Fibroblast of lung (primary cell): ENCODE measurements at regions not wholly inside any gene's neighbourhood (a gene's known extent, or its start where the extent isn't known, plus 50 kb on each side); places are given as distances from the start of the nearest gene placed in this dataset.
"Not testable (repeated sequence)": the region's sequence is repeated elsewhere in the genome, so short reads cannot be mapped to it uniquely, and the experiment has no call there.

Experiments
- CTCF ChIP-seq, 2 donors: IDR thresholded peaks in 1 of 2; conservative IDR thresholded peaks in 1 of 2; 1 replicate in 1 of 2; 2 replicates in 1 of 2; pipeline ENCODE4 v1.5.1; 2011 to 2012; ENCODE audit warnings: low read length in 2 of 2, control low read depth in 1 of 2, inconsistent platforms in 1 of 2, low read depth in 1 of 2, mild to moderate bottlenecking in 1 of 2
- EZH2 ChIP-seq: IDR thresholded peaks from 2 replicates; pipeline ENCODE4 v1.5.1; 2012; ENCODE audit warnings: low read length, control low read depth, mild to moderate bottlenecking; ENCODE audit errors: missing control alignments

GRCh38 chr16:29219966-29220646 lies 186.4 kb downstream of the NPIPB11 start:
- not testable (repeated sequence) for TF ChIP-seq CTCF (conservative IDR thresholded peaks at IDR 0.05 in 1 of 2, IDR thresholded peaks at IDR 0.05 in 1 of 2; ENCODE audit: low read depth in 1 of 2, low read length in 2 of 2); EZH2
